Upper lobe of left lung (tissue), 4 donors: ENCODE measurements at regions not wholly inside any gene's neighbourhood (a gene's known extent, or its start where the extent isn't known, plus 50 kb on each side); places are given as distances from the start of the nearest gene placed in this dataset.

ENCODE experiments used
- EP300 ChIP-seq, 4 donors: sonication (generic); formaldehyde crosslinking; IDR thresholded peaks; one replicate each; pipeline ENCODE4 v1.5.1; 2017; ENCODE audit warnings: antibody characterized with exemption in 4 of 4, control low read depth in 2 of 4
- TF ChIP-seq, protein P1 (sequence below), 6 experiments: fragments of 450-650 bp in 4 of 6; fragments of 200-600 bp in 2 of 6; sonication (generic) in 2 of 6; IDR thresholded peaks; one replicate each; pipeline ENCODE4 v1.5.1; 2016 to 2019; ENCODE audit warnings: antibody characterized with exemption in 6 of 6

DNA sequence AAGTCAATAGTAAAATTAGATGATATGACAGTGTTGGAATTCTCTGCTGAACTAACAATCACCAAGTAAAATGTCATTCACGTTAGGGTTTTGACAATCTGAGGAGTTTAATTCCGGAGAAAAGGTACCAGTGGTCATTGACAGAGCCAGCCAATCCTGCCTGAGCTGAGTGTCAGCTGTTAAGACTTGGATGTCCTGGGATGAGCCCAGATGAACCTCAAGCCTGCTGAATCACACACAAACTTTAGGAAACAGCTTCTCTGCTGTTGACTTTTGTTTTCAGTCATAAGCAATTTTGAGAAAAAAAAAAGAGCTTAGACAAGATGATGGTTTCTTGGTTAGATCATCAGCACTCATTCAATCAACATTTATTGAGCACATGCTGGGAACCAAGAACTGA, 600.0 kb upstream of the SLC39A10 start:
- TF ChIP-seq, protein P1, sequence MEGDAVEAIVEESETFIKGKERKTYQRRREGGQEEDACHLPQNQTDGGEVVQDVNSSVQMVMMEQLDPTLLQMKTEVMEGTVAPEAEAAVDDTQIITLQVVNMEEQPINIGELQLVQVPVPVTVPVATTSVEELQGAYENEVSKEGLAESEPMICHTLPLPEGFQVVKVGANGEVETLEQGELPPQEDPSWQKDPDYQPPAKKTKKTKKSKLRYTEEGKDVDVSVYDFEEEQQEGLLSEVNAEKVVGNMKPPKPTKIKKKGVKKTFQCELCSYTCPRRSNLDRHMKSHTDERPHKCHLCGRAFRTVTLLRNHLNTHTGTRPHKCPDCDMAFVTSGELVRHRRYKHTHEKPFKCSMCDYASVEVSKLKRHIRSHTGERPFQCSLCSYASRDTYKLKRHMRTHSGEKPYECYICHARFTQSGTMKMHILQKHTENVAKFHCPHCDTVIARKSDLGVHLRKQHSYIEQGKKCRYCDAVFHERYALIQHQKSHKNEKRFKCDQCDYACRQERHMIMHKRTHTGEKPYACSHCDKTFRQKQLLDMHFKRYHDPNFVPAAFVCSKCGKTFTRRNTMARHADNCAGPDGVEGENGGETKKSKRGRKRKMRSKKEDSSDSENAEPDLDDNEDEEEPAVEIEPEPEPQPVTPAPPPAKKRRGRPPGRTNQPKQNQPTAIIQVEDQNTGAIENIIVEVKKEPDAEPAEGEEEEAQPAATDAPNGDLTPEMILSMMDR (IDR thresholded peaks at IDR 0.05) = no peak
- no peak for TF ChIP-seq EP300 (IDR thresholded peaks at IDR 0.05)
